ENCODE measurements at regions not wholly inside any gene's neighbourhood (a gene's known extent, or its start where the extent isn't known, plus 50 kb on each side); places are given as distances from the start of the nearest gene placed in this dataset.

DNA sequence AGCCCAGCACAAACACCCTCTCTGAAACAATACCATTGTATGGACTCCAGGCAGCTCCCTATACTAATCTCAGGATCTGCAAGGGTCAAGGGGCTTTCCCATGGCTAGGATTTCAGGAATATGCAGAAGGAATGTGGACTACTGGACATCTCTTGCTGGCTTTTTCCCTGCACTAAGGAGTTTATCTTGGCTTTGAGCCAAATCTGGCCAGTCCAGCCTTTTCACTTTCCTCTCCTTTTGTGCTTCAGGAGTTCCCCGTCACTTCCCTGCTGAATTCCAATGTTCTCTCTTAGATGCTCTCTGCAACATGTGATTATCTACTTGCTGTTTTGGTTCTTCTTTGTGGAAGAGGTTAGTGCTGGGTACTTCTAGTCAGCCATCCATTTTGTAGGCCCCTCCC lies 568.2 kb downstream of the HDGFL1 start:
- H3K4me3 ChIP-seq: no peak overlapping the region
- no peaks in the 10 kb centered on the region for H3K4me1 ChIP-seq
- WGBS, 2 donors: 64 to 85% methylated on average over 1 of the region's 1 CpG
- DNase-seq: no peak
- H3K27ac ChIP-seq: no peak overlapping the region
- intact Hi-C loops (cut with DNase I): no loop called here
- H3K36me3 ChIP-seq: no peaks in the 10 kb centered on the region
- no peaks in the 10 kb centered on the region for H3K27me3 ChIP-seq
- H3K9me3 ChIP-seq: peaks cover 0 to 3% (median 0%) of the 10 kb centered on the region in 4 donors
- no peak for TF ChIP-seq POLR2AphosphoS5 (IDR thresholded peaks at IDR 0.05)
- TF ChIP-seq EP300 (IDR thresholded peaks at IDR 0.05): no peak
- TF ChIP-seq, protein P1, sequence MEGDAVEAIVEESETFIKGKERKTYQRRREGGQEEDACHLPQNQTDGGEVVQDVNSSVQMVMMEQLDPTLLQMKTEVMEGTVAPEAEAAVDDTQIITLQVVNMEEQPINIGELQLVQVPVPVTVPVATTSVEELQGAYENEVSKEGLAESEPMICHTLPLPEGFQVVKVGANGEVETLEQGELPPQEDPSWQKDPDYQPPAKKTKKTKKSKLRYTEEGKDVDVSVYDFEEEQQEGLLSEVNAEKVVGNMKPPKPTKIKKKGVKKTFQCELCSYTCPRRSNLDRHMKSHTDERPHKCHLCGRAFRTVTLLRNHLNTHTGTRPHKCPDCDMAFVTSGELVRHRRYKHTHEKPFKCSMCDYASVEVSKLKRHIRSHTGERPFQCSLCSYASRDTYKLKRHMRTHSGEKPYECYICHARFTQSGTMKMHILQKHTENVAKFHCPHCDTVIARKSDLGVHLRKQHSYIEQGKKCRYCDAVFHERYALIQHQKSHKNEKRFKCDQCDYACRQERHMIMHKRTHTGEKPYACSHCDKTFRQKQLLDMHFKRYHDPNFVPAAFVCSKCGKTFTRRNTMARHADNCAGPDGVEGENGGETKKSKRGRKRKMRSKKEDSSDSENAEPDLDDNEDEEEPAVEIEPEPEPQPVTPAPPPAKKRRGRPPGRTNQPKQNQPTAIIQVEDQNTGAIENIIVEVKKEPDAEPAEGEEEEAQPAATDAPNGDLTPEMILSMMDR (IDR thresholded peaks at IDR 0.05): no peak
- TF ChIP-seq POLR2A (IDR thresholded peaks at IDR 0.05): no peak

- no peaks in the 10 kb centered on the region for H3K36me3 ChIP-seq
- H3K4me3 ChIP-seq: no peak overlapping the region
Observed at GRCh38 chr6:23140871-23141270, 571.5 kb downstream of the HDGFL1 start.

GRCh38 chr6:23145781-23146180 lies 576.4 kb downstream of the HDGFL1 start:
- no peak for DNase-seq
- WGBS, 2 donors: 75 to 84% methylated on average over 2 of the region's 2 CpGs
- TF ChIP-seq EP300 (IDR thresholded peaks at IDR 0.05) (no peak), POLR2A (IDR thresholded peaks at IDR 0.05) (no peak), POLR2AphosphoS5 (IDR thresholded peaks at IDR 0.05) (no peak)
- TF ChIP-seq, protein P1 (IDR thresholded peaks at IDR 0.05): no peak
- no peaks in the 10 kb centered on the region for H3K36me3 ChIP-seq
- H3K9me3 ChIP-seq: no peaks in the 10 kb centered on the region
- H3K4me3 ChIP-seq: no peak overlapping the region
- H3K27ac ChIP-seq: no peak overlapping the region
- H3K27me3 ChIP-seq: no peaks in the 10 kb centered on the region
- intact Hi-C loops (cut with DNase I): no loop called here
- H3K4me1 ChIP-seq: no peaks in the 10 kb centered on the region

More at GRCh38 chr6:23140871-23141270, 571.5 kb downstream of the HDGFL1 start:
- no peak for TF ChIP-seq POLR2AphosphoS5 (IDR thresholded peaks at IDR 0.05)
- TF ChIP-seq, protein P1 (IDR thresholded peaks at IDR 0.05): no peak
- TF ChIP-seq POLR2A (IDR thresholded peaks at IDR 0.05): no peak
- no peak for TF ChIP-seq EP300 (IDR thresholded peaks at IDR 0.05)
- Histone ChIP-seq H3K27me3 (no peaks in the 10 kb centered on the region), H3K4me1 (no peaks in the 10 kb centered on the region), H3K27ac (no peak overlapping the region), H3K9me3 (peaks cover 0 to 3% (median 0%) of the 10 kb centered on the region in 4 donors)
- intact Hi-C loops (cut with DNase I): no loop called here
- DNase-seq: no peak

GRCh38 chr6:23154159-23154558 lies 584.8 kb downstream of the HDGFL1 start:
- intact Hi-C loops (cut with DNase I): no loop called here
- TF ChIP-seq, protein P1 (IDR thresholded peaks at IDR 0.05): no peak
- TF ChIP-seq POLR2A (IDR thresholded peaks at IDR 0.05) (no peak), EP300 (IDR thresholded peaks at IDR 0.05) (no peak), POLR2AphosphoS5 (IDR thresholded peaks at IDR 0.05) (no peak)
- no peak for DNase-seq
- H3K4me1 ChIP-seq: no peaks in the 10 kb centered on the region
- no peak overlapping the region for H3K4me3 ChIP-seq
- no peaks in the 10 kb centered on the region for H3K36me3 ChIP-seq
- no peak overlapping the region for H3K27ac ChIP-seq
- H3K27me3 ChIP-seq: no peaks in the 10 kb centered on the region
- H3K9me3 ChIP-seq: no peaks in the 10 kb centered on the region

- H3K36me3 ChIP-seq: no peaks in the 10 kb centered on the region
Observed at GRCh38 chr6:23170049-23170448, 600.7 kb downstream of the HDGFL1 start.

More at GRCh38 chr6:23170049-23170448, 600.7 kb downstream of the HDGFL1 start:
- Histone ChIP-seq H3K27me3 (no peaks in the 10 kb centered on the region), H3K9me3 (peaks cover 0 to 2% (median 0%) of the 10 kb centered on the region in 4 donors), H3K27ac (no peak overlapping the region), H3K4me3 (no peak overlapping the region), H3K4me1 (no peaks in the 10 kb centered on the region)
- WGBS, 2 donors: 19 to 46% methylated on average over 1 of the region's 1 CpG
- no peak for DNase-seq
- intact Hi-C loops (cut with DNase I): no loop called here
- TF ChIP-seq POLR2A (IDR thresholded peaks at IDR 0.05): no peak

All from sigmoid colon (tissue), 6 donors.